ENCODE measurements at regions not wholly inside any gene's neighbourhood (a gene's known extent, or its start where the extent isn't known, plus 50 kb on each side); places are given as distances from the start of the nearest gene placed in this dataset.

GRCh38 chr4:115331241-115331640 is 217.8 kb upstream of the NDST4 start:
- no peak for TF ChIP-seq CTCF (IDR thresholded peaks at IDR 0.05; ENCODE audit: unreplicated experiment)
- no peaks in the 10 kb centered on the region for H3K36me3 Mint-ChIP-seq (ENCODE audit: insufficient read depth, unreplicated experiment)
- intact Hi-C loops (cut with micrococcal nuclease; ENCODE audit: unreplicated experiment), result no loop called here
- BruUV-seq (replicated peaks), result no TSS peak
- DNase-seq, result no peak
- H3K4me3 Mint-ChIP-seq (ENCODE audit: low read depth, unreplicated experiment), result no peak overlapping the region
- H3K27me3 Mint-ChIP-seq (ENCODE audit: unreplicated experiment), result no peaks in the 10 kb centered on the region
- H3K27ac Mint-ChIP-seq (ENCODE audit: unreplicated experiment), result no peak overlapping the region
- H3K4me1 Mint-ChIP-seq (ENCODE audit: low read depth, unreplicated experiment), result no peaks in the 10 kb centered on the region
- CTCF ChIA-PET, result interaction anchor here (0.6 kb wide), 1 partner anchor 673 kb away, joined by 5 read pairs; no protein-coding TSS in a partner anchor
- H3K9me3 Mint-ChIP-seq (ENCODE audit: low read depth, unreplicated experiment), result no peaks in the 10 kb centered on the region

- no TSS peak for BruUV-seq (replicated peaks)
- no peak overlapping the region for H3K27ac Mint-ChIP-seq (ENCODE audit: unreplicated experiment)
- no peaks in the 10 kb centered on the region for H3K27me3 Mint-ChIP-seq (ENCODE audit: unreplicated experiment)
- peaks cover 2% of the 10 kb centered on the region for H3K9me3 Mint-ChIP-seq (ENCODE audit: low read depth, unreplicated experiment)
- intact Hi-C loops (cut with micrococcal nuclease; ENCODE audit: unreplicated experiment), result no loop called here
- no peak overlapping the region for H3K4me3 Mint-ChIP-seq (ENCODE audit: low read depth, unreplicated experiment)
- CTCF ChIA-PET, result no interaction called here
- H3K36me3 Mint-ChIP-seq (ENCODE audit: insufficient read depth, unreplicated experiment), result no peaks in the 10 kb centered on the region
- no peak for TF ChIP-seq CTCF (IDR thresholded peaks at IDR 0.05; ENCODE audit: unreplicated experiment)
- DNase-seq, result no peak
- no peaks in the 10 kb centered on the region for H3K4me1 Mint-ChIP-seq (ENCODE audit: low read depth, unreplicated experiment)
These were observed 212.4 kb upstream of the NDST4 start for GRCh38 chr4:115325836-115326235.

GRCh38 chr4:115323106-115323707 is 209.8 kb upstream of the NDST4 start:
- intact Hi-C loops (cut with micrococcal nuclease; ENCODE audit: unreplicated experiment), result no loop called here
- Mint-ChIP-seq H3K27me3 (ENCODE audit: unreplicated experiment) (no peaks in the 10 kb centered on the region), H3K9me3 (ENCODE audit: low read depth, unreplicated experiment) (peaks cover 2% of the 10 kb centered on the region), H3K27ac (ENCODE audit: unreplicated experiment) (no peak overlapping the region), H3K4me3 (ENCODE audit: low read depth, unreplicated experiment) (no peak overlapping the region), H3K4me1 (ENCODE audit: low read depth, unreplicated experiment) (no peaks in the 10 kb centered on the region), H3K36me3 (ENCODE audit: insufficient read depth, unreplicated experiment) (no peaks in the 10 kb centered on the region)
- DNase-seq, result no peak
- no TSS peak for BruUV-seq (replicated peaks)
- no peak for TF ChIP-seq CTCF (IDR thresholded peaks at IDR 0.05; ENCODE audit: unreplicated experiment)
- CTCF ChIA-PET, result no interaction called here

GRCh38 chr4:115315182-115315581 is 201.8 kb upstream of the NDST4 start:
- H3K36me3 Mint-ChIP-seq (ENCODE audit: insufficient read depth, unreplicated experiment), result no peaks in the 10 kb centered on the region
- H3K27me3 Mint-ChIP-seq (ENCODE audit: unreplicated experiment), result no peaks in the 10 kb centered on the region
- CTCF ChIA-PET, result no interaction called here
- no peaks in the 10 kb centered on the region for H3K4me1 Mint-ChIP-seq (ENCODE audit: low read depth, unreplicated experiment)
- TF ChIP-seq CTCF (IDR thresholded peaks at IDR 0.05; ENCODE audit: unreplicated experiment), result no peak
- H3K27ac Mint-ChIP-seq (ENCODE audit: unreplicated experiment), result no peak overlapping the region
- no peak for DNase-seq
- no TSS peak for BruUV-seq (replicated peaks)
- no peak overlapping the region for H3K4me3 Mint-ChIP-seq (ENCODE audit: low read depth, unreplicated experiment)
- no peaks in the 10 kb centered on the region for H3K9me3 Mint-ChIP-seq (ENCODE audit: low read depth, unreplicated experiment)
- intact Hi-C loops (cut with micrococcal nuclease; ENCODE audit: unreplicated experiment), result no loop called here
